Testis (tissue), 2 donors: ENCODE measurements at regions not wholly inside any gene's neighbourhood (a gene's known extent, or its start where the extent isn't known, plus 50 kb on each side); places are given as distances from the start of the nearest gene placed in this dataset.
A peak's percentile ranks its signal among the peaks of the same experiment; 100 is the strongest.
"Not testable (repeated sequence)": the region's sequence is repeated elsewhere in the genome, so short reads cannot be mapped to it uniquely, and the experiment has no call there.

Experiments
- DNase-seq: peaks from one replicate; pipeline ENCODE4 v3.0.0-alpha.2; 2019
- H3K27ac ChIP-seq, 2 donors: fragments of 200-600 bp; sonication (generic); one replicate each; pipeline ENCODE4 v1.5.1; 2019
- H3K27me3 ChIP-seq: fragments of 200-600 bp; sonication (generic); one replicate; pipeline ENCODE4 v1.5.1; 2019
- H3K36me3 ChIP-seq: fragments of 200-600 bp; sonication (generic); one replicate; pipeline ENCODE4 v1.5.1; 2017; ENCODE audit warnings: low read depth; ENCODE audit errors: missing control alignments
- H3K4me1 ChIP-seq: fragments of 200-600 bp; sonication (generic); one replicate; pipeline ENCODE4 v1.5.1; 2019
- H3K4me3 ChIP-seq, 2 donors: fragments of 200-600 bp; sonication (generic); one replicate each; pipeline ENCODE4 v1.5.1; 2017 to 2019
- H3K9me3 ChIP-seq: fragments of 200-600 bp; sonication (generic); one replicate; pipeline ENCODE4 v1.5.1; 2017
- POLR2A ChIP-seq: fragments of 450-650 bp; IDR thresholded peaks from one replicate; pipeline ENCODE4 v1.6.1; 2017; ENCODE audit warnings: antibody characterized with exemption, mild to moderate bottlenecking, moderate library complexity
- WGBS, 2 donors: methylation state at CpG; one replicate each; pipeline ENCODE4 v1.1.5; 2018; 5-methylcytosine and 5-hydroxymethylcytosine counted together
- intact Hi-C: fragments of 100-400 bp; cut with DNase I; formaldehyde crosslinking; loops from one replicate; pipeline ENCODE4 v1.15.1; 2023; ENCODE audit warnings: low total_unique reads
- small RNA-seq, 2 donors: library from RNA; depleted of rRNA; stranded (forward); fragments of <200 nt; gene quantifications; one replicate each; pipeline ENCODE3, GENCODE V24; 2016
- TF ChIP-seq, protein P1 (sequence below), 3 experiments: fragments of 450-650 bp in 2 of 3; fragments of 200-600 bp in 1 of 3; sonication (generic) in 1 of 3; IDR thresholded peaks; one replicate each; pipeline ENCODE4 v1.5.1; 2016 to 2019; ENCODE audit warnings: antibody characterized with exemption in 3 of 3, mild to moderate bottlenecking in 2 of 3, moderate library complexity in 1 of 3

DNA sequence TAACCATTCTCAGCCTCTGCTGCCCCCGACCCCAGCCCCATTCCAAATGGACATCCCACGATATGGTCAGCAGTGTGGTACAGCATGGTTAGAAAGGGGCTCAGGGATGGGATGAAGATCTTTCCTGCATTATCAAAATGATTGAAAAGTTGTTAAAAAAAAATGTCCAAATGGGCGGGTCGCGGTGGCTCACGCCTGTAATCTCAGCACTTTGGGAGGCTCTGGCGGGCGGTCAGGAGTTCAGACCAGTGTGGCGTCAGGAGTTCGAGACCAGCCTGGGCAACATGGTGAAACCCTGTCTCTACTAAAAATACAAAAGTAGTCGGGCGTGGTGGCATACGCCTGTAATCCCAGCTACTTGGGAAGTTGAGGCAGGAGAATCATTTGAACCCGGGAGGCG, 54.3 kb upstream of the ZNF254 start:
- 67 to 70% methylated on average over 15 of the region's 15 CpGs for WGBS, 2 donors
- DNase-seq = no peak

GRCh38 chr19:24033301-24033962, 53.6 kb upstream of the ZNF254 start:
- Histone ChIP-seq H3K9me3 (no peaks in the 10 kb centered on the region), H3K36me3 (no peaks in the 10 kb centered on the region), H3K27ac (peak overlapping the region; percentile 79 to 94), H3K4me3 (peak overlapping the region; percentile 70 to 83), H3K27me3 (no peaks in the 10 kb centered on the region), H3K4me1 (peaks cover 4% of the 10 kb centered on the region)
- TF ChIP-seq POLR2A = no peak
- TF ChIP-seq, protein P1, sequence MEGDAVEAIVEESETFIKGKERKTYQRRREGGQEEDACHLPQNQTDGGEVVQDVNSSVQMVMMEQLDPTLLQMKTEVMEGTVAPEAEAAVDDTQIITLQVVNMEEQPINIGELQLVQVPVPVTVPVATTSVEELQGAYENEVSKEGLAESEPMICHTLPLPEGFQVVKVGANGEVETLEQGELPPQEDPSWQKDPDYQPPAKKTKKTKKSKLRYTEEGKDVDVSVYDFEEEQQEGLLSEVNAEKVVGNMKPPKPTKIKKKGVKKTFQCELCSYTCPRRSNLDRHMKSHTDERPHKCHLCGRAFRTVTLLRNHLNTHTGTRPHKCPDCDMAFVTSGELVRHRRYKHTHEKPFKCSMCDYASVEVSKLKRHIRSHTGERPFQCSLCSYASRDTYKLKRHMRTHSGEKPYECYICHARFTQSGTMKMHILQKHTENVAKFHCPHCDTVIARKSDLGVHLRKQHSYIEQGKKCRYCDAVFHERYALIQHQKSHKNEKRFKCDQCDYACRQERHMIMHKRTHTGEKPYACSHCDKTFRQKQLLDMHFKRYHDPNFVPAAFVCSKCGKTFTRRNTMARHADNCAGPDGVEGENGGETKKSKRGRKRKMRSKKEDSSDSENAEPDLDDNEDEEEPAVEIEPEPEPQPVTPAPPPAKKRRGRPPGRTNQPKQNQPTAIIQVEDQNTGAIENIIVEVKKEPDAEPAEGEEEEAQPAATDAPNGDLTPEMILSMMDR (IDR thresholded peaks at IDR 0.05) = no peak
- DNase-seq = peak; percentile 96
- intact Hi-C loops = no loop called here
- WGBS, 2 donors = 0% methylated on average over 26 to 38 of the region's 41 CpGs

More for the DNA sequence above, 54.3 kb upstream of the ZNF254 start:
- Histone ChIP-seq H3K36me3 (no peaks in the 10 kb centered on the region), H3K4me1 (peaks cover 4% of the 10 kb centered on the region), H3K9me3 (no peaks in the 10 kb centered on the region), H3K27ac (peak overlapping the region; percentile 79 to 94), H3K27me3 (no peaks in the 10 kb centered on the region), H3K4me3 (peak overlapping the region; percentile 70 to 83)
- TF ChIP-seq, protein P1 (IDR thresholded peaks at IDR 0.05) = no peak
- no peak for TF ChIP-seq POLR2A
- intact Hi-C loops = no loop called here

DNA sequence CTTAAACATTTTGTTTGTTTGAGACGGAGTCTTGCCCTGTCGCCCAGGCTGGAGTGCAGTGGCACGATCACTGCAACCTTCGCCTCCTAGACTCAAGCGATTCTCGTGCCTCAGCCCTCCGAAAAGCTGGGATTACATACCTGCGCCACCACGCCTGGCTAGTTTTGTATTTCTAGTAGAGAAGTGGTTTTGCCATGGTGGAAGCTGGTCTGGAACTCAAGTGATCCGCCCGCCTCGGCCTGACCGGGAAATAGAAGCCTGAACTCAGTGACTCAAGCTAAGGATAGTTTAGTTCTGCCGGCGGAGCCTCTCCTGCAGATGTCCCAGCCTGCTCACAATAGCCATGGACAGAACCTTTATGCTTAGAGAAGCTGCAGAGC, 53.0 kb upstream of the ZNF254 start:
- Histone ChIP-seq H3K9me3 (no peaks in the 10 kb centered on the region), H3K36me3 (no peaks in the 10 kb centered on the region), H3K4me3 (peak overlapping the region; percentile 70 to 83), H3K27me3 (no peaks in the 10 kb centered on the region), H3K27ac (peak overlapping the region; percentile 79 to 94), H3K4me1 (peaks cover 4% of the 10 kb centered on the region)
- peak; percentile 55 for DNase-seq
- 0 to 1% methylated on average over 6 to 15 of the region's 15 CpGs for WGBS, 2 donors
- TF ChIP-seq, protein P1 (IDR thresholded peaks at IDR 0.05) = no peak
- TF ChIP-seq POLR2A = no peak
- intact Hi-C loops = no loop called here

DNA sequence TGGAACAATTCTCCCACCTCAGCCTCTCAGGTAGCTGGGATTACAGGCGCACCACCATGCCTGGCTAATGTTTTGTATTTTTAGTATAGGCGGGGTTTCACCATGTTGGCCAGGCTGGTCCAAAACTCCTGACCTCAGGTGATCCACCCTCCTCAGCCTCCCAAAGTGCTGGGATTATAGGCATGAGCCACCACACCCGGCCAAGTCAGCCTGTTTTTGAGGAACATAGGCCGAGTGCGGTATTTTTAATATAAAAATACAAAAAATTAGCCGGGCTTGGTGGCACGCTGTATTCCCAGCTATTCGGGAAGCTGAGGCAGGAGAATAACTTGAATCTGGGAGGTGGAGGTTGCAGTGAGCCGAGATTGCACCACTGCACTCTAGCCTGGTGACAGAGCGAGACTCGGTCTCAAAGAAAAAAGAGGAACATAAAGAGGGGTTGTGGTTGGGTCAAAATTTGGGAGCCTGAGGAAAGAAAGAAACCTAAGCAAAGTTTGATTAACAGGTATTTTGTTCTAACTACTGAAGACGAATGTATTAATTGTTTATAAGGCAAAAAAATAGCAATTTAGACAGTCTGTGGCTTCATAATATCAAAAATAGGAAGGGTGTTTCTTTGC, 51.6 kb upstream of the ZNF254 start:
- H3K27me3 ChIP-seq, H3K9me3 ChIP-seq, intact Hi-C loops, H3K4me3 ChIP-seq, H3K27ac ChIP-seq, DNase-seq, H3K36me3 ChIP-seq, H3K4me1 ChIP-seq: not testable (repeated sequence)
- whole genome bisulfite sequencing, 2 donors = 66 to 86% methylated on average over 12 of the region's 12 CpGs

Small RNA genes lying in the stretch of these regions (small RNA-seq; reads per million reads assigned to genes)
- gene RNA5-8SP4 = 0.09 to 0.18 reads per million in 2 donors
